Upper lobe of right lung (tissue), 1 donor: ENCODE measurements at regions not wholly inside any gene's neighbourhood (a gene's known extent, or its start where the extent isn't known, plus 50 kb on each side); places are given as distances from the start of the nearest gene placed in this dataset.

Experiments
- ATAC-seq: fragments of 200-7000 bp; cut with Tn5 transposase; one replicate; pipeline ENCODE4 v1.9.1; 2020; ENCODE audit warnings: mild to moderate bottlenecking, moderate library complexity
- DNase-seq: peaks from one replicate; pipeline ENCODE4 v3.0.0-alpha.2; 2020
- H3K27ac ChIP-seq: fragments of 200-600 bp; one replicate; pipeline ENCODE4 v1.8.0; 2022
- H3K27me3 ChIP-seq: fragments of 200-600 bp; one replicate; pipeline ENCODE4 v1.8.0; 2022; ENCODE audit warnings: mild to moderate bottlenecking
- H3K36me3 ChIP-seq: fragments of 200-600 bp; one replicate; pipeline ENCODE4 v1.8.0; 2022
- H3K4me1 ChIP-seq: fragments of 200-600 bp; one replicate; pipeline ENCODE4 v1.8.0; 2022
- H3K4me3 ChIP-seq: fragments of 200-600 bp; one replicate; pipeline ENCODE4 v1.8.0; 2022; ENCODE audit warnings: mild to moderate bottlenecking
- H3K9me3 ChIP-seq: fragments of 200-600 bp; one replicate; pipeline ENCODE4 v1.8.0; 2022
- CTCF ChIP-seq: fragments of 200-600 bp; IDR thresholded peaks from one replicate; pipeline ENCODE4 v1.8.0; 2022; ENCODE audit warnings: antibody characterized with exemption
- intact Hi-C: fragments of 100-400 bp; cut with DNase I; formaldehyde crosslinking; loops from one replicate; pipeline ENCODE4 v1.11.0; 2022
- donor health status: DM: no; HTN: yes; CAD: no; lungs with severe emphysema.

- ATAC-seq (no peak), DNase-seq (no peak)
- no peak overlapping the region for H3K4me3 ChIP-seq
Observed at GRCh38 chr5:57778501-57779091, 296.0 kb upstream of the ACTBL2 start.

GRCh38 chr5:57777174-57777581 lies 294.6 kb upstream of the ACTBL2 start:
- intact Hi-C loops = loop anchor here (5.0 kb wide), 1 partner anchor 685 kb away; the partner anchor contains the start of gene PLK2
- TF ChIP-seq CTCF = no peak
- Histone ChIP-seq H3K27me3 (no peaks in the 10 kb centered on the region), H3K4me1 (peaks cover 12% of the 10 kb centered on the region), H3K36me3 (no peaks in the 10 kb centered on the region), H3K27ac (no peak overlapping the region), H3K4me3 (no peak overlapping the region), H3K9me3 (no peaks in the 10 kb centered on the region)
- DNase-seq (no peak), ATAC-seq (no peak)

More at GRCh38 chr5:57778501-57779091, 296.0 kb upstream of the ACTBL2 start:
- no peaks in the 10 kb centered on the region for H3K27me3 ChIP-seq
- no peaks in the 10 kb centered on the region for H3K9me3 ChIP-seq
- no peak for TF ChIP-seq CTCF
- intact Hi-C loops = loop anchor here (5.0 kb wide), 1 partner anchor 684 kb away; the partner anchor contains the start of gene PLK2
- H3K27ac ChIP-seq = no peak overlapping the region
- no peaks in the 10 kb centered on the region for H3K36me3 ChIP-seq
- peaks cover 12% of the 10 kb centered on the region for H3K4me1 ChIP-seq

GRCh38 chr5:57776035-57776434 lies 293.4 kb upstream of the ACTBL2 start:
- TF ChIP-seq CTCF = no peak
- no peak overlapping the region for H3K27ac ChIP-seq
- DNase-seq (no peak), ATAC-seq (no peak)
- intact Hi-C loops = loop anchor here (5.0 kb wide), 1 partner anchor 686 kb away; the partner anchor contains the start of gene PLK2
- no peaks in the 10 kb centered on the region for H3K9me3 ChIP-seq
- H3K36me3 ChIP-seq = no peaks in the 10 kb centered on the region
- no peaks in the 10 kb centered on the region for H3K27me3 ChIP-seq
- no peak overlapping the region for H3K4me3 ChIP-seq
- H3K4me1 ChIP-seq = peaks cover 12% of the 10 kb centered on the region

DNA sequence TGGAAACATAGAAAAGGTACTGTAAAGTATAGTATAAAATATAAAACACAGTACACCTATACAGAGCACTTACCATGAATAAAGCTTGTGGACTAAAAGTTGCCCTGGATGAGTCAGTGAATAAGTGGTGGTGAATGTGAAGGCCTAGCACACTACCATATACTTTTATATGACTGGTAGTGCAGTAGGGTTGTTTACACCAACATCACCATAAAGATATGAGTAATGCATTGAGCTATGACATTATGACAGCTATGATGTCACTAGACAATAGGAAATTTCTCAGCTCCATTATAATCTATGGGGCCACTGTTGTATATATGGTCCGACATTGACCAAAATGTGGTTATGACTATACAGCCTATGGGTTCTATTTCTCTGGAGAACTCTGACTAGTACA lies 291.8 kb upstream of the ACTBL2 start:
- intact Hi-C loops = no loop called here
- no peaks in the 10 kb centered on the region for H3K36me3 ChIP-seq
- ATAC-seq = no peak
- no peaks in the 10 kb centered on the region for H3K9me3 ChIP-seq
- H3K27me3 ChIP-seq = no peaks in the 10 kb centered on the region
- H3K4me3 ChIP-seq = no peak overlapping the region
- H3K27ac ChIP-seq = no peak overlapping the region
- no peak for DNase-seq
- peaks cover 4% of the 10 kb centered on the region for H3K4me1 ChIP-seq
- TF ChIP-seq CTCF = no peak

DNA sequence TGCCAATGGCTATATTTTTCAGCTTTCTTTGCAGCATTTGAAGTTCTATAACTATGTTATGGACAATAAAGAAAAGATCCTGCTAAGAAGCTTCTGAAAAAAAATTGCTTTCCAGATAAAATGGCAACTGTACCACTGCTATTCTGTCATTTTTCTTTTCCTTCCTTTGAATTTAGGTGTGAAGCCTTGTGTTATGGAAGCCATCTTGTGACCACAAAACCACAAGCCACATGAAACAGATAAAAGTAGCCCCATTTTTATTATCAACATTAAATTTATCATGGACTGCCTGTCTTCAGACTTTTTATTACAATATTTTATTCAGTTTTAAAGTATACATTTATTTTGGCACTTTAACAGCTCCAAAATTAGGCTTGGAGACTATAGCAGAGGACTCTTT lies 289.9 kb upstream of the ACTBL2 start:
- Histone ChIP-seq H3K36me3 (no peaks in the 10 kb centered on the region), H3K27me3 (no peaks in the 10 kb centered on the region), H3K4me3 (no peak overlapping the region), H3K4me1 (no peaks in the 10 kb centered on the region), H3K27ac (no peak overlapping the region), H3K9me3 (no peaks in the 10 kb centered on the region)
- intact Hi-C loops = no loop called here
- TF ChIP-seq CTCF = no peak
- no peak for ATAC-seq
- DNase-seq = no peak

- Histone ChIP-seq H3K4me3 (no peak overlapping the region), H3K27me3 (no peaks in the 10 kb centered on the region), H3K27ac (no peak overlapping the region), H3K4me1 (no peaks in the 10 kb centered on the region), H3K36me3 (no peaks in the 10 kb centered on the region), H3K9me3 (no peaks in the 10 kb centered on the region)
- ATAC-seq = no peak
- no peak for TF ChIP-seq CTCF
- DNase-seq = no peak
- intact Hi-C loops = no loop called here
Observed at GRCh38 chr5:57770039-57770438, 287.4 kb upstream of the ACTBL2 start.
